NB4 (cell line): ENCODE measurements at regions not wholly inside any gene's neighbourhood (a gene's known extent, or its start where the extent isn't known, plus 50 kb on each side); places are given as distances from the start of the nearest gene placed in this dataset.

ENCODE experiments used
- CTCF ChIP-seq: IDR thresholded peaks from one replicate; pipeline ENCODE4 v1.5.1; 2012; ENCODE audit warnings: low read depth, low read length
- POLR2A ChIP-seq: IDR thresholded peaks from 2 replicates; pipeline ENCODE4 v1.6.1; 2011; ENCODE audit warnings: mild to moderate bottlenecking; ENCODE audit not compliant: insufficient read length; ENCODE audit errors: extremely low read depth

- TF ChIP-seq POLR2A (no peak), CTCF (no peak)
Observed at GRCh38 chr18:27894746-27895145, 282.2 kb downstream of the CDH2 start.
